ENCODE measurements at regions not wholly inside any gene's neighbourhood (a gene's known extent, or its start where the extent isn't known, plus 50 kb on each side); places are given as distances from the start of the nearest gene placed in this dataset.

GRCh38 chr20:58580474-58580835, 65.3 kb upstream of the APCDD1L start:
- DNase-seq: no peak
- intact Hi-C loops (cut with DNase I; ENCODE audit: low total_unique reads): no loop called here
- H3K27me3 ChIP-seq: no peaks in the 10 kb centered on the region
- no peak overlapping the region for H3K27ac ChIP-seq
- H3K9me3 ChIP-seq: no peaks in the 10 kb centered on the region
- WGBS, 2 donors: 86 to 89% methylated on average over 7 of the region's 7 CpGs
- no peak overlapping the region for H3K4me3 ChIP-seq
- H3K36me3 ChIP-seq (ENCODE audit: low read depth, missing control alignments): no peaks in the 10 kb centered on the region
- TF ChIP-seq POLR2A (IDR thresholded peaks at IDR 0.05): no peak
- TF ChIP-seq, protein P1, sequence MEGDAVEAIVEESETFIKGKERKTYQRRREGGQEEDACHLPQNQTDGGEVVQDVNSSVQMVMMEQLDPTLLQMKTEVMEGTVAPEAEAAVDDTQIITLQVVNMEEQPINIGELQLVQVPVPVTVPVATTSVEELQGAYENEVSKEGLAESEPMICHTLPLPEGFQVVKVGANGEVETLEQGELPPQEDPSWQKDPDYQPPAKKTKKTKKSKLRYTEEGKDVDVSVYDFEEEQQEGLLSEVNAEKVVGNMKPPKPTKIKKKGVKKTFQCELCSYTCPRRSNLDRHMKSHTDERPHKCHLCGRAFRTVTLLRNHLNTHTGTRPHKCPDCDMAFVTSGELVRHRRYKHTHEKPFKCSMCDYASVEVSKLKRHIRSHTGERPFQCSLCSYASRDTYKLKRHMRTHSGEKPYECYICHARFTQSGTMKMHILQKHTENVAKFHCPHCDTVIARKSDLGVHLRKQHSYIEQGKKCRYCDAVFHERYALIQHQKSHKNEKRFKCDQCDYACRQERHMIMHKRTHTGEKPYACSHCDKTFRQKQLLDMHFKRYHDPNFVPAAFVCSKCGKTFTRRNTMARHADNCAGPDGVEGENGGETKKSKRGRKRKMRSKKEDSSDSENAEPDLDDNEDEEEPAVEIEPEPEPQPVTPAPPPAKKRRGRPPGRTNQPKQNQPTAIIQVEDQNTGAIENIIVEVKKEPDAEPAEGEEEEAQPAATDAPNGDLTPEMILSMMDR (IDR thresholded peaks at IDR 0.05): no peak
- peaks cover 3% of the 10 kb centered on the region for H3K4me1 ChIP-seq

DNA sequence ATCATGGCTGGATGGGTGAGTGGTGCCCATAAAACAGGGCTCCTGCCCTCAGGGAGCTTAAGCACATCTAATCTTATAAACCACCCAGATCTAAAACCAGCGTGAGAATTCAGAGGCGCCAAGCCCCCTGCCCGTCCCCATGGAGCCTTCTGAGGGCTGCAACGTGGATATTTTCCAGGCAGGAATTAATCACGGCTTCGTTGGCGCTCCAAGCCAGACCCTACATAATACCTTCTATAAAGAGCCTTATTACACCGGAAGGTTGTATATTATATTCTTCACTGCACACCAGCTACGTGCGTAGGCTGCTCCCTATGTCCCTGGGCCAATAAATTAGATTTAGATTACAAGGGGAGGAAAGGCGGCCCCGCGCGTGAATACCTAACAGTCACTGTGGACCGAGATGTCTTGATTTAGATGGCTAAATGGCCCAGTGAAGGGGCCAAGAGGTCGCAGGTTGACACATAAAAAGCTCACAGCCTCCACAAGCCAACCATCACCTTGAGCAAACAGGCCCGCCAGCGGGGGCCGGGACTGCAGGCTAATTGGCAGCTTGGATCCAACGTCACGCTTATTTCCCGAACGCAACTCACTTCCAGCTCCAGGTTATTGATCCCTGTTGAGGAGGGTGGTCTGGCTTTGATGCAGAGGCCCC, 64.7 kb upstream of the APCDD1L start:
- 80 to 81% methylated on average over 23 of the region's 23 CpGs for WGBS, 2 donors
- Histone ChIP-seq H3K36me3 (ENCODE audit: low read depth, missing control alignments) (no peaks in the 10 kb centered on the region), H3K4me1 (no peaks in the 10 kb centered on the region), H3K27ac (no peak overlapping the region), H3K27me3 (no peaks in the 10 kb centered on the region), H3K9me3 (no peaks in the 10 kb centered on the region), H3K4me3 (no peak overlapping the region)
- DNase-seq: no peak
- intact Hi-C loops (cut with DNase I; ENCODE audit: low total_unique reads): no loop called here
- TF ChIP-seq, protein P1 (IDR thresholded peaks at IDR 0.05): no peak
- TF ChIP-seq POLR2A (IDR thresholded peaks at IDR 0.05): no peak

DNA sequence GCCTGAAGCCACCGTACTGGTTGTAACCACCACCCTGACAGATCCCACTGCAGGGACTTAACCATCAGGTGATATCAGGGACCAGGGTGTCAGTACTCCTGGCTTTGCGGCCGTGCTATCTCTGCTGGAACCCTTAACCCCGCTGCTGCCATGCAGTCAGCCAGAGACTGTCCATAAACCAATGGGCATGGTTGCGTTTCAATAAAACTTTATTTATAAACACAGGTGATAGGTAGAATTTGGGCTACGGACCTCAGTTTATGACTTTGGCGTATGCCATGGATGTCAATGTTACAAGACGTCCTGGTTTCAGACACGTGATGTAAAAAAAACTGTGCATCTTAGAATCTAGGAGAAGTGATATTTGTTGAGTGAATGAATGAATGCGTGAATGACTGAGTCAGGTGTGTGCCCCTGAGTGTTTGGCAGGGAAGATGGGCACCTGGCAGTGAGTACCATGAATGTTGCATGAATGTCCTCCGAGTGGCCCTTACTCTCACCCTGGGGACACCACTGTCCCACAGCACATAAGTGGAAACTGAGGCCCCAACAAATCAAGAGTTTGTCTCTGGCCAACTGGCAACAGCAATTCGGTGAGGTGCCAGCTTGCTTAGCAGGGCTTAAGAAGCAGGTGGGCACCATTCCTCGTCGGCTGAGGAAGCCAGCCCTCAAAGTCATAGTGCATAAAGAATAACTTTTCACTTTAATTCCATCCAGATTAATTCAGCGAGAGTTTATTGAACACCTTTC, 64.0 kb upstream of the APCDD1L start:
- no peak overlapping the region for H3K4me3 ChIP-seq

GRCh38 chr20:58577871-58578598, 62.8 kb upstream of the APCDD1L start:
- Histone ChIP-seq H3K27ac (no peak overlapping the region), H3K36me3 (ENCODE audit: low read depth, missing control alignments) (no peaks in the 10 kb centered on the region), H3K9me3 (no peaks in the 10 kb centered on the region), H3K27me3 (no peaks in the 10 kb centered on the region), H3K4me1 (no peaks in the 10 kb centered on the region), H3K4me3 (no peak overlapping the region)
- intact Hi-C loops (cut with DNase I; ENCODE audit: low total_unique reads): no loop called here
- TF ChIP-seq POLR2A (IDR thresholded peaks at IDR 0.05): no peak
- TF ChIP-seq, protein P1 (IDR thresholded peaks at IDR 0.05): no peak
- 83 to 87% methylated on average over 23 of the region's 23 CpGs for WGBS, 2 donors
- DNase-seq: no peak

More for the DNA sequence above, 64.0 kb upstream of the APCDD1L start:
- Histone ChIP-seq H3K27me3 (no peaks in the 10 kb centered on the region), H3K27ac (no peak overlapping the region), H3K9me3 (no peaks in the 10 kb centered on the region), H3K36me3 (ENCODE audit: low read depth, missing control alignments) (no peaks in the 10 kb centered on the region), H3K4me1 (no peaks in the 10 kb centered on the region)
- no peak for TF ChIP-seq POLR2A (IDR thresholded peaks at IDR 0.05)
- TF ChIP-seq, protein P1 (IDR thresholded peaks at IDR 0.05): no peak
- no peak for DNase-seq
- intact Hi-C loops (cut with DNase I; ENCODE audit: low total_unique reads): no loop called here
- 93 to 95% methylated on average over 15 of the region's 15 CpGs for WGBS, 2 donors

Measured in testis (tissue), 2 donors.